Stimulated activated CD4-positive, alpha-beta T cell treated with anti-CD3 and anti-CD28 coated beads, Interleukin-4, amount 100 ng/mL, for 4 hours (primary cell): ENCODE measurements at regions not wholly inside any gene's neighbourhood (a gene's known extent, or its start where the extent isn't known, plus 50 kb on each side); places are given as distances from the start of the nearest gene placed in this dataset.
"Not testable (repeated sequence)": the region's sequence is repeated elsewhere in the genome, so short reads cannot be mapped to it uniquely, and the experiment has no call there.

Source experiments
- DNase-seq, 2 experiments: peaks; one replicate each; pipeline ENCODE4 v3.0.0-alpha.2; 2020

- DNase-seq: no peak
These were observed 515.5 kb upstream of the AGA start for GRCh38 chr4:177957596-177958360.

- DNase-seq: no peak
These were observed 518.3 kb upstream of the AGA start for GRCh38 chr4:177960566-177960965.

GRCh38 chr4:177961761-177962380 is 519.6 kb upstream of the AGA start:
- DNase-seq: no peak

GRCh38 chr4:177964061-177964460 is 521.8 kb upstream of the AGA start:
- no peak for DNase-seq

GRCh38 chr4:177964693-177965168 is 522.5 kb upstream of the AGA start:
- DNase-seq: no peak

GRCh38 chr4:177967328-177967727 is 525.1 kb upstream of the AGA start:
- no peak for DNase-seq

GRCh38 chr4:177968817-177969442 is 526.7 kb upstream of the AGA start:
- no peak for DNase-seq

GRCh38 chr4:177974461-177974860 is 532.2 kb upstream of the AGA start:
- no peak for DNase-seq

- no peak for DNase-seq
These were observed 533.2 kb upstream of the AGA start for GRCh38 chr4:177975315-177975987.

GRCh38 chr4:177986236-177986635 is 544.0 kb upstream of the AGA start:
- no peak for DNase-seq

GRCh38 chr4:177987896-177988295 is 545.7 kb upstream of the AGA start:
- no peak for DNase-seq

GRCh38 chr4:177989503-177990201 is 547.4 kb upstream of the AGA start:
- no peak for DNase-seq

- DNase-seq: no peak
These were observed 560.9 kb upstream of the AGA start for GRCh38 chr4:178003098-178003657.

- DNase-seq: no peak
These were observed 568.4 kb upstream of the AGA start for GRCh38 chr4:178010596-178010995.

- DNase-seq: not testable (repeated sequence)
These were observed 572.8 kb upstream of the AGA start for GRCh38 chr4:178015046-178015445.

GRCh38 chr4:178026999-178027398 is 584.8 kb upstream of the AGA start:
- DNase-seq: no peak

GRCh38 chr4:178027796-178028195 is 585.6 kb upstream of the AGA start:
- no peak for DNase-seq

GRCh38 chr4:178028481-178028880 is 586.2 kb upstream of the AGA start:
- DNase-seq: no peak

- no peak for DNase-seq
These were observed 595.4 kb upstream of the AGA start for GRCh38 chr4:178037459-178038214.

- no peak for DNase-seq
These were observed 614.8 kb upstream of the AGA start for GRCh38 chr4:178056996-178057395.

GRCh38 chr4:178063568-178063967 is 621.3 kb upstream of the AGA start:
- no peak for DNase-seq
